ENCODE measurements at regions not wholly inside any gene's neighbourhood (a gene's known extent, or its start where the extent isn't known, plus 50 kb on each side); places are given as distances from the start of the nearest gene placed in this dataset.

- Histone ChIP-seq H3K36me3 (ENCODE audit: control insufficient read depth, insufficient read depth, low read length) (no peaks in the 10 kb centered on the region), H3K27me3 (replicated peaks; ENCODE audit: control insufficient read depth, insufficient read depth, low read length) (no peaks in the 10 kb centered on the region), H3K4me3 (replicated peaks; ENCODE audit: low read depth, low read length) (no peak overlapping the region)
- TF ChIP-seq, protein P1, sequence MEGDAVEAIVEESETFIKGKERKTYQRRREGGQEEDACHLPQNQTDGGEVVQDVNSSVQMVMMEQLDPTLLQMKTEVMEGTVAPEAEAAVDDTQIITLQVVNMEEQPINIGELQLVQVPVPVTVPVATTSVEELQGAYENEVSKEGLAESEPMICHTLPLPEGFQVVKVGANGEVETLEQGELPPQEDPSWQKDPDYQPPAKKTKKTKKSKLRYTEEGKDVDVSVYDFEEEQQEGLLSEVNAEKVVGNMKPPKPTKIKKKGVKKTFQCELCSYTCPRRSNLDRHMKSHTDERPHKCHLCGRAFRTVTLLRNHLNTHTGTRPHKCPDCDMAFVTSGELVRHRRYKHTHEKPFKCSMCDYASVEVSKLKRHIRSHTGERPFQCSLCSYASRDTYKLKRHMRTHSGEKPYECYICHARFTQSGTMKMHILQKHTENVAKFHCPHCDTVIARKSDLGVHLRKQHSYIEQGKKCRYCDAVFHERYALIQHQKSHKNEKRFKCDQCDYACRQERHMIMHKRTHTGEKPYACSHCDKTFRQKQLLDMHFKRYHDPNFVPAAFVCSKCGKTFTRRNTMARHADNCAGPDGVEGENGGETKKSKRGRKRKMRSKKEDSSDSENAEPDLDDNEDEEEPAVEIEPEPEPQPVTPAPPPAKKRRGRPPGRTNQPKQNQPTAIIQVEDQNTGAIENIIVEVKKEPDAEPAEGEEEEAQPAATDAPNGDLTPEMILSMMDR (IDR thresholded peaks at IDR 0.05; ENCODE audit: insufficient read depth, low read length, poor library complexity, severe bottlenecking) = no peak
- DNase-seq (ENCODE audit: extremely low read depth, insufficient read length) = no peak
These were observed 211.3 kb downstream of the ARL4C start for GRCh38 chr2:234285541-234285940.

DNA sequence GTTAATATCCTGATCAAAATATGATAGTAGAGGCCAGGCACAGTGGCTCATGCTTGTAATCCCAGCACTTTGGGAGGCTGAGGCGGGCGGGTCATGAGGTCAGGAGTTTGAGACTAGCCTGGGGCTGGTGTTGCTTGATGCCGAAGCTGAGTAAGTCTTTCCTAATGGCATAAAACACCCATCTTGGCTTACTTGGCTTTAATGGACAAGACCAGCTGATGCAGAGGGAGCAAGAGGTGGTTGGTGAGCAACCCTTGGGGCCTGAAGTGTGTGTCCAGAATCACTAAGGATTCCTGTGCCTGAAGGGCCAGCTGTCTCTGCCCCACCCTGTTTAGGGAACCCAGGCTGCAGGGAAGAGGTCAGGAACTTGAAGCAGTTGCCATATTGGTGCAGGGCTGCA lies 217.2 kb downstream of the ARL4C start:
- DNase-seq (ENCODE audit: extremely low read depth, insufficient read length) = no peak

GRCh38 chr2:234278556-234279255 lies 218.2 kb downstream of the ARL4C start:
- TF ChIP-seq, protein P1 (IDR thresholded peaks at IDR 0.05; ENCODE audit: insufficient read depth, low read length, poor library complexity, severe bottlenecking) = no peak
- H3K27me3 ChIP-seq (replicated peaks; ENCODE audit: control insufficient read depth, insufficient read depth, low read length) = no peaks in the 10 kb centered on the region
- no peaks in the 10 kb centered on the region for H3K36me3 ChIP-seq (ENCODE audit: control insufficient read depth, insufficient read depth, low read length)
- no peak for DNase-seq (ENCODE audit: extremely low read depth, insufficient read length)
- H3K4me3 ChIP-seq (replicated peaks; ENCODE audit: low read depth, low read length) = no peak overlapping the region

More for the DNA sequence above, 217.2 kb downstream of the ARL4C start:
- no peak overlapping the region for H3K4me3 ChIP-seq (replicated peaks; ENCODE audit: low read depth, low read length)
- TF ChIP-seq, protein P1 (IDR thresholded peaks at IDR 0.05; ENCODE audit: insufficient read depth, low read length, poor library complexity, severe bottlenecking) = no peak
- no peaks in the 10 kb centered on the region for H3K36me3 ChIP-seq (ENCODE audit: control insufficient read depth, insufficient read depth, low read length)
- no peaks in the 10 kb centered on the region for H3K27me3 ChIP-seq (replicated peaks; ENCODE audit: control insufficient read depth, insufficient read depth, low read length)

DNA sequence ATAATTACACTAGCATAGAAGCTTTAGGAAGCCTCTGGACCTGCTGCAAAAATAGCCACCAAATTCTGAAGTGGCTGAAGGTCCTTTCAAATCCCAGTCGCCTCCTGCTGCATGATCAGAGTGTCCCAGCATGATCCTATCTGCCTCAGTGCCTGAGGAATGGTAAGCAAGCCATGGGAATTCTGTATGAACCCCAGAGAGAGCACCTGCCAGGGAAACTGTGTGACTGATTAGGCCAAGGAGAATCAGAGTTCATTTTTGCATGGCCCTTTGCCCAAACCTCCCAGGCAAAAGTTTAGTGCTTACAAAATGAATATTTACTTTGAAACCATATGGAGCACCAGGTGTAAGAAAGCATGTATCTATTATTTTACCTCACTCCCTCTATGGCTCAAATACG lies 221.4 kb downstream of the ARL4C start:
- TF ChIP-seq, protein P1 (IDR thresholded peaks at IDR 0.05; ENCODE audit: insufficient read depth, low read length, poor library complexity, severe bottlenecking) = no peak
- no peak overlapping the region for H3K4me3 ChIP-seq (replicated peaks; ENCODE audit: low read depth, low read length)
- H3K27me3 ChIP-seq (replicated peaks; ENCODE audit: control insufficient read depth, insufficient read depth, low read length) = no peaks in the 10 kb centered on the region
- no peaks in the 10 kb centered on the region for H3K36me3 ChIP-seq (ENCODE audit: control insufficient read depth, insufficient read depth, low read length)
- DNase-seq (ENCODE audit: extremely low read depth, insufficient read length) = no peak

DNA sequence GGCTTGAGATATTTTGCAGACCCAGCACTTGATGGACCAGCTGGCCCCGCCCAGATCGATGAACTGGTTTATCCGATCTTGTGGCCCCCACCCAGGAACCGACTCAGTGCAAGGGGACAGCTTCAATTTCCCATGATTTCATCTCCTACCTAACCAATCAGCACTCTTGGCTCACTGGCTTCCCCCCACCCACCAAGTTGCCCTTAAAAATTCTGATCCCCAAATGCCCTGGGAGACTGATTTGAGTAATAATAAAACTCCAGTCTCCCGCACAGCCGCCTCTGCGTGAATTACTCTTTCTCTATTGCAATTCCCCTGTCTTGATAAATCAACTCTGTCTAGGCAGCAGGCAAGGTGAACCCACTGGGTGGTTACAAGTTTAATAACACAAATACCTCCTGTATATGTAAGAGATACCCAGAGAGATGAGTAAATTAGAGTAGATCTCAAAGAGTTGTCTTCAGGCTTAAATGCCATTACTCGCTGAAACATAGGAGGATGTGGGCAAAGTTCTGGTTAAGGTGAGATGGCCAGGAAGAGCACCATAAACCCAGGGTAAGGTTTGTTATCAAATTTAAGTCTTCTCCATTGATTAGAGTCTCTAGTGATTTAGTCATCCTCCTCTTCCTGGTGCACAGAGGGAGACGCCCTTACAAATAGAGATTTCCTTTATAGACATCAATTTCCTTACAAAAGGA lies 222.8 kb downstream of the ARL4C start:
- Histone ChIP-seq H3K27me3 (replicated peaks; ENCODE audit: control insufficient read depth, insufficient read depth, low read length) (no peaks in the 10 kb centered on the region), H3K36me3 (ENCODE audit: control insufficient read depth, insufficient read depth, low read length) (no peaks in the 10 kb centered on the region), H3K4me3 (replicated peaks; ENCODE audit: low read depth, low read length) (no peak overlapping the region)
- TF ChIP-seq, protein P1 (IDR thresholded peaks at IDR 0.05; ENCODE audit: insufficient read depth, low read length, poor library complexity, severe bottlenecking) = no peak
- DNase-seq (ENCODE audit: extremely low read depth, insufficient read length) = no peak
